GM23338 (cell line): ENCODE measurements at regions not wholly inside any gene's neighbourhood (a gene's known extent, or its start where the extent isn't known, plus 50 kb on each side); places are given as distances from the start of the nearest gene placed in this dataset.

Source experiments
- CREB1 ChIP-seq: fragments of 250-450 bp; sonication (Bioruptor Pico); IDR thresholded peaks from 2 replicates; pipeline ENCODE4 v1.5.0; 2020; ENCODE audit warnings: low read depth, mild to moderate bottlenecking, moderate library complexity
- EZH2 ChIP-seq: fragments of 200-600 bp; sonication (generic); IDR thresholded peaks from one replicate; pipeline ENCODE4 v1.8.0; 2017; ENCODE audit warnings: antibody characterized with exemption, mild to moderate bottlenecking, low read depth; ENCODE audit not compliant: unreplicated experiment
- EZH2phosphoT487 ChIP-seq: fragments of 200-600 bp; sonication (generic); IDR thresholded peaks from one replicate; pipeline ENCODE4 v1.8.1; 2018; ENCODE audit warnings: antibody characterized with exemption; ENCODE audit not compliant: unreplicated experiment
- JUNB ChIP-seq: IDR thresholded peaks from one replicate; pipeline ENCODE4 v1.6.1; 2016; ENCODE audit warnings: antibody characterized with exemption; ENCODE audit not compliant: unreplicated experiment
- NANOG ChIP-seq: IDR thresholded peaks from 2 replicates; pipeline ENCODE4 v1.6.1; 2016; ENCODE audit warnings: antibody characterized with exemption, borderline replicate concordance
- POLR2AphosphoS5 ChIP-seq: IDR thresholded peaks from 2 replicates; pipeline ENCODE4 v1.6.1; 2016; ENCODE audit warnings: antibody characterized with exemption, low read depth
- ZNF114 ChIP-seq: fragments of 250-450 bp; sonication (Bioruptor Pico); IDR thresholded peaks from 2 replicates; pipeline ENCODE4 v1.5.0; 2020; ENCODE audit warnings: mild to moderate bottlenecking, moderate library complexity
- ZNF331 ChIP-seq: fragments of 250-450 bp; sonication (Bioruptor Pico); IDR thresholded peaks from 2 replicates; pipeline ENCODE4 v1.5.0; 2020; ENCODE audit warnings: low read depth, mild to moderate bottlenecking, moderate library complexity
- TF ChIP-seq, protein P1 (sequence below), 2 experiments: fragments of 200-600 bp in 1 of 2; sonication (generic) in 1 of 2; conservative IDR thresholded peaks; 2 replicates each; pipeline versions ENCODE4 v1.5.1 to v1.6.1; 2016 to 2017; ENCODE audit warnings: antibody characterized with exemption in 2 of 2, low read depth in 2 of 2, mild to moderate bottlenecking in 2 of 2, moderate library complexity in 1 of 2
- TF ChIP-seq, protein P2 (sequence below): IDR thresholded peaks from one replicate; pipeline ENCODE4 v1.6.1; 2018; ENCODE audit warnings: antibody characterized with exemption; ENCODE audit not compliant: unreplicated experiment
- TF ChIP-seq, protein P3 (sequence below): IDR thresholded peaks from 2 replicates; pipeline ENCODE4 v1.6.1; 2016; ENCODE audit warnings: antibody characterized with exemption

DNA sequence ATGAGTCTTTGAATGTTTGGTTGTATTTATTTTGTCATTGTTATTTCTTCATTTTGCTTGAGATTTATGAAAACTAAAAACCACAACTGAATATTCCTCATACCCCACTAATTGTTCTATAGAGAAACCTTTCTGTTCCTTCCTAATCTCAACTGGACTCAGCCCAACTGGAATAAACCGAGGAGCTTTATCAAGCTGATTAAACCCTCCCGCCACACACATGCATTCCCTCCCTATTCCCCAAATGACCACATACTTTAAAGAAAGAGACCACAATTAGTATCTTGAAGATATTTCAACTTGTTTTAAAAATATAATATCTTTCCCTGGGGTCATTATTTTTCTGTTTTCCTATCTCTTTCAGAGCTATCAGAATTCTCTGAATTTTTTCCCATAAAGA is 107.5 kb downstream of the OSR1 start:
- TF ChIP-seq, protein P1, sequence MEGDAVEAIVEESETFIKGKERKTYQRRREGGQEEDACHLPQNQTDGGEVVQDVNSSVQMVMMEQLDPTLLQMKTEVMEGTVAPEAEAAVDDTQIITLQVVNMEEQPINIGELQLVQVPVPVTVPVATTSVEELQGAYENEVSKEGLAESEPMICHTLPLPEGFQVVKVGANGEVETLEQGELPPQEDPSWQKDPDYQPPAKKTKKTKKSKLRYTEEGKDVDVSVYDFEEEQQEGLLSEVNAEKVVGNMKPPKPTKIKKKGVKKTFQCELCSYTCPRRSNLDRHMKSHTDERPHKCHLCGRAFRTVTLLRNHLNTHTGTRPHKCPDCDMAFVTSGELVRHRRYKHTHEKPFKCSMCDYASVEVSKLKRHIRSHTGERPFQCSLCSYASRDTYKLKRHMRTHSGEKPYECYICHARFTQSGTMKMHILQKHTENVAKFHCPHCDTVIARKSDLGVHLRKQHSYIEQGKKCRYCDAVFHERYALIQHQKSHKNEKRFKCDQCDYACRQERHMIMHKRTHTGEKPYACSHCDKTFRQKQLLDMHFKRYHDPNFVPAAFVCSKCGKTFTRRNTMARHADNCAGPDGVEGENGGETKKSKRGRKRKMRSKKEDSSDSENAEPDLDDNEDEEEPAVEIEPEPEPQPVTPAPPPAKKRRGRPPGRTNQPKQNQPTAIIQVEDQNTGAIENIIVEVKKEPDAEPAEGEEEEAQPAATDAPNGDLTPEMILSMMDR (conservative IDR thresholded peaks at IDR 0.05; ENCODE audit: low read depth in 2 of 2) = no peak
- TF ChIP-seq EZH2phosphoT487 = no peak
- TF ChIP-seq, protein P2, sequence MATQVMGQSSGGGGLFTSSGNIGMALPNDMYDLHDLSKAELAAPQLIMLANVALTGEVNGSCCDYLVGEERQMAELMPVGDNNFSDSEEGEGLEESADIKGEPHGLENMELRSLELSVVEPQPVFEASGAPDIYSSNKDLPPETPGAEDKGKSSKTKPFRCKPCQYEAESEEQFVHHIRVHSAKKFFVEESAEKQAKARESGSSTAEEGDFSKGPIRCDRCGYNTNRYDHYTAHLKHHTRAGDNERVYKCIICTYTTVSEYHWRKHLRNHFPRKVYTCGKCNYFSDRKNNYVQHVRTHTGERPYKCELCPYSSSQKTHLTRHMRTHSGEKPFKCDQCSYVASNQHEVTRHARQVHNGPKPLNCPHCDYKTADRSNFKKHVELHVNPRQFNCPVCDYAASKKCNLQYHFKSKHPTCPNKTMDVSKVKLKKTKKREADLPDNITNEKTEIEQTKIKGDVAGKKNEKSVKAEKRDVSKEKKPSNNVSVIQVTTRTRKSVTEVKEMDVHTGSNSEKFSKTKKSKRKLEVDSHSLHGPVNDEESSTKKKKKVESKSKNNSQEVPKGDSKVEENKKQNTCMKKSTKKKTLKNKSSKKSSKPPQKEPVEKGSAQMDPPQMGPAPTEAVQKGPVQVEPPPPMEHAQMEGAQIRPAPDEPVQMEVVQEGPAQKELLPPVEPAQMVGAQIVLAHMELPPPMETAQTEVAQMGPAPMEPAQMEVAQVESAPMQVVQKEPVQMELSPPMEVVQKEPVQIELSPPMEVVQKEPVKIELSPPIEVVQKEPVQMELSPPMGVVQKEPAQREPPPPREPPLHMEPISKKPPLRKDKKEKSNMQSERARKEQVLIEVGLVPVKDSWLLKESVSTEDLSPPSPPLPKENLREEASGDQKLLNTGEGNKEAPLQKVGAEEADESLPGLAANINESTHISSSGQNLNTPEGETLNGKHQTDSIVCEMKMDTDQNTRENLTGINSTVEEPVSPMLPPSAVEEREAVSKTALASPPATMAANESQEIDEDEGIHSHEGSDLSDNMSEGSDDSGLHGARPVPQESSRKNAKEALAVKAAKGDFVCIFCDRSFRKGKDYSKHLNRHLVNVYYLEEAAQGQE = no peak
- no peak for TF ChIP-seq POLR2AphosphoS5
- TF ChIP-seq, protein P3, sequence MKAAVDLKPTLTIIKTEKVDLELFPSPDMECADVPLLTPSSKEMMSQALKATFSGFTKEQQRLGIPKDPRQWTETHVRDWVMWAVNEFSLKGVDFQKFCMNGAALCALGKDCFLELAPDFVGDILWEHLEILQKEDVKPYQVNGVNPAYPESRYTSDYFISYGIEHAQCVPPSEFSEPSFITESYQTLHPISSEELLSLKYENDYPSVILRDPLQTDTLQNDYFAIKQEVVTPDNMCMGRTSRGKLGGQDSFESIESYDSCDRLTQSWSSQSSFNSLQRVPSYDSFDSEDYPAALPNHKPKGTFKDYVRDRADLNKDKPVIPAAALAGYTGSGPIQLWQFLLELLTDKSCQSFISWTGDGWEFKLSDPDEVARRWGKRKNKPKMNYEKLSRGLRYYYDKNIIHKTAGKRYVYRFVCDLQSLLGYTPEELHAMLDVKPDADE = no peak
- no peak for TF ChIP-seq EZH2
- no peak for TF ChIP-seq NANOG
- TF ChIP-seq JUNB = no peak
- TF ChIP-seq ZNF331 = no peak
- no peak for TF ChIP-seq CREB1 (CRISPR knock-in tag)
- no peak for TF ChIP-seq ZNF114
